Astrocyte of the cerebellum (primary cell): ENCODE measurements at regions not wholly inside any gene's neighbourhood (a gene's known extent, or its start where the extent isn't known, plus 50 kb on each side); places are given as distances from the start of the nearest gene placed in this dataset.

Experiments used
- DNase-seq: peaks from one replicate; pipeline ENCODE4 v3.0.0-alpha.2; 2011; ENCODE audit warnings: low read depth
- H3K4me3 ChIP-seq: 2 replicates; pipeline ENCODE4 v1.5.1; 2011; ENCODE audit warnings: mild to moderate bottlenecking, low read depth, low read length, moderate library complexity
- CTCF ChIP-seq: IDR thresholded peaks from 2 replicates; pipeline ENCODE4 v1.5.1; 2012; ENCODE audit warnings: low read length, low read depth, moderate library complexity, mild to moderate bottlenecking; ENCODE audit errors: missing control alignments
- in situ Hi-C: cut with HindIII; loops from 2 replicates; pipeline ENCODE4 v1.10.0; 2017; ENCODE audit warnings: low sequenced_read_pairs

GRCh38 chr4:41406113-41406516, 131.8 kb upstream of the LIMCH1 start:
- in situ Hi-C loops: no loop called here
- TF ChIP-seq CTCF: no peak
- H3K4me3 ChIP-seq: no peak overlapping the region
- no peak for DNase-seq

GRCh38 chr4:41408150-41408549, 129.8 kb upstream of the LIMCH1 start:
- DNase-seq: no peak
- no peak for TF ChIP-seq CTCF
- no peak overlapping the region for H3K4me3 ChIP-seq
- in situ Hi-C loops: no loop called here

- DNase-seq: no peak
- H3K4me3 ChIP-seq: no peak overlapping the region
- in situ Hi-C loops: no loop called here
- TF ChIP-seq CTCF: no peak
Observed at GRCh38 chr4:41408859-41409593, 128.9 kb upstream of the LIMCH1 start.

GRCh38 chr4:41409594-41409895, 128.4 kb upstream of the LIMCH1 start:
- in situ Hi-C loops: no loop called here
- no peak for DNase-seq
- TF ChIP-seq CTCF: no peak
- no peak overlapping the region for H3K4me3 ChIP-seq

GRCh38 chr4:41410049-41410448, 127.9 kb upstream of the LIMCH1 start:
- H3K4me3 ChIP-seq: no peak overlapping the region
- DNase-seq: no peak
- TF ChIP-seq CTCF: no peak
- in situ Hi-C loops: no loop called here

GRCh38 chr4:41413670-41414411, 124.1 kb upstream of the LIMCH1 start:
- in situ Hi-C loops: no loop called here
- H3K4me3 ChIP-seq: no peak overlapping the region
- peak; percentile 19 for DNase-seq
- TF ChIP-seq CTCF: no peak
